ENCODE measurements at regions not wholly inside any gene's neighbourhood (a gene's known extent, or its start where the extent isn't known, plus 50 kb on each side); places are given as distances from the start of the nearest gene placed in this dataset.

GRCh38 chrX:110432091-110432905 lies 73.7 kb downstream of the RTL9 start:
- no peak for DNase-seq

DNA sequence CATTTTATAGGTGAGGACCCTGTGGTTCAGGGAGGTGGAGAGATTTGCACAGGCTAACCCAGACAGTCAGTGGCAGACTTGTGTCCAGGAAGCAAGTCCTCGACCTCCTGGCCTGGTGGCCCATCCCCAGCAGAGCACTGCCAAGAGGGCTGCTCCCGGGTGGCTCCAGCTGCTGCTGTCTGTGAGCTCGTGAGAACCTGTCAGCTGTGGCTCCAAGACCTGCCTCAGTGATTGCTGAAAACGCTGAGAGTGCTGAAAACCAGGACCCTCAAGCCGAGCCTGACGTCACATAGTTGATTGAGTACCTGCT lies 74.2 kb downstream of the RTL9 start:
- DNase-seq = no peak

- DNase-seq = no peak
Observed at GRCh38 chrX:110435196-110435595, 76.5 kb downstream of the RTL9 start.

DNA sequence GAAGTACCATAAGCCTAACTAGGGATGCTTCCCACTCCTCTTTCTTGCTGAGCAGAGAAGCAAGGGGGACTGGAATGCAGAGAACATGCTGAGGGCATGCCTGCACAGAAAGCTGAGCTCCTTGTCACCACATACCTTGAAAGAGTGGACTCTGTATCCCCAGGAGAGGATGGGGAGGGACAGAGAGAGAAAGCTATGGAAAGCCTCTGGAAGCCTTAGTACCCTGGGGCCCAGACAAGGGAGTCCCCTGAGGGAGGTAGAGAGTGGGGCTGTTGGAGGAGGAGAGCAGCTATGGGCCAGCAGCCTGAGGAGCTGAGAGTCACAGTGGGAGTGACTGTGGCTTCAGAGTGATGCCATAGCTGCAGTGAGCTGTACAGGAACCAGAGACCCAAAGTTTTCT lies 77.9 kb downstream of the RTL9 start:
- DNase-seq = no peak

- DNase-seq = no peak
Observed at GRCh38 chrX:110437686-110438085, 79.0 kb downstream of the RTL9 start.

DNA sequence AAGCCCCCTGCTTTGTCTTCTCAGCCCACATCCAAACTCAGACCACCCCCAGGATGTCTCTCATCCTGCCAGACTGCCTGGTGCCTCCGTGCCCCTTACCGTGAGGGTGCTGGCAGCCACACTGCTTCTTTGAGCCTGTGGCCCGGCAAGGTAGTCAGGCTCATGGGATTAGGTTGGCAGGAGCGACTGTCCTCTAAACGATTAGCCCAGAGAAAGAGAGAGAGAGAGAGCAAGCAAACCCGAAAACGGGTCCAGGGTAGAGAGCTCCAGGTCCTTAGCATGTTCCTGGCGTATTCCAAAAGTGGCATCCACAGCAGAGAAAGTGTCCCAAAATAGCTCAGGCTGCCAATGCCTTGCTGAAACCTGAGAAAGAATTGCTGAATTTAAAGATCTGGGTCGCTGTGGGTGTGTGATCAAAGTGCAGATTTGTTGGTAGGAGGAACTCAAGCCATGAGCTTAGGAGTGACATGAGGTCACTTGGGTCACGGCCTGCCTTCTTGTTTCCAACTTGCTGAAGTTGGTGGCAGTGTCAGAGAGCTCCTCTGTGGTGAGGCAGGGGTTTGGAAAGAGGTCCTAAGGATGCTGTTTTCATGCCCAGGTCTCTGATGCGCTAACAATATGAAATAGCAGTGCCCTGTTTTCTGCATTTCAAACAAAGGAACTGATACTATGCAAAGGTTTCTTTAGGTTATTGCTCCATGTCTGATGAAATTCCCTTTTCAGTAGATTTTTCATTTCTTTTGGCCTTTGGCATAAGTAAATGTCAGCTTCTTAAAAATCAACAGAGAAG lies 81.6 kb downstream of the RTL9 start:
- no peak for DNase-seq

DNA sequence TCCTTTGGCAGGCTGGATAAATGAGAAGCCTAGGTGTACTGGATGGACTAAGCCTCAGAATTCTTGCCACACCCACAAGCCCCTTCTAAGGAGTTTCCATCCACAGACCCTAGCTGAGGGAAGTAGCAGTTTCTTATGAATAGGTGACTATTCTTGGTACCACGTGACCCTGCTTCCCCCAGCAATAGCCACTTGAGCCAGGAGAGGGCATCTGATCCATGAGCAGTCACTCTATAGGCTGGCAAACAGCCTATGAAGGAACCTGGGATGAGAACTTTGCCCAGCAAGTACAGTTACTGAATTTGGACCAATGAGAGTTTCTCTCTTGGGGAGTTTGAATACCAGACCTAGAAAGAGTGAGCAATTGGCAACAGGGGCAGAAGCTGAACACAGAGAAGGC lies 84.0 kb downstream of the RTL9 start:
- peak; percentile 13 to 32 for DNase-seq

- no peak for DNase-seq
Observed at GRCh38 chrX:110444996-110445395, 86.3 kb downstream of the RTL9 start.

DNA sequence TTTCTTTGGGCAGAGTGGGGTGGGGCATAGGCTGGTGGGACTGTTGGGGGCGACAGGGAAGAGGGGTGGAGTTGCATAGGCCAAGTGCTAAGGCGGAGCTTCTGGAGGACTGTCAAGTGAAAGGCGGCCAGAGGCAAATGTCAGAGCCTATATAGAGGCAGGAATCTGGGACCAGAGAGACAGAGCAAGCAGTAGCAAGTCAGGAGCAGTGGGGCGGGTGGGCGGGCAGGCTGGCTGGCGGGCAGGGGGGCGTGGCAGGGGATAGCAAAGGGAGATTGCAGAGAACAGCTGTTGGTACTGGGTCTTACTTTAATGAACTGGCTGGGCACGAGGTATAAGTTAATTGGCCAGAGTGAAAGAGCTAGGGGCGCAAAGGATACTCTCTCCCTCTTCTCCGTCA lies 89.8 kb downstream of the RTL9 start:
- DNase-seq = no peak

- no peak for DNase-seq
Observed at GRCh38 chrX:110449312-110449711, 90.7 kb downstream of the RTL9 start.

- peak; percentile 37 to 46 for DNase-seq
Observed at GRCh38 chrX:110450050-110450449, 91.4 kb downstream of the RTL9 start.

DNA sequence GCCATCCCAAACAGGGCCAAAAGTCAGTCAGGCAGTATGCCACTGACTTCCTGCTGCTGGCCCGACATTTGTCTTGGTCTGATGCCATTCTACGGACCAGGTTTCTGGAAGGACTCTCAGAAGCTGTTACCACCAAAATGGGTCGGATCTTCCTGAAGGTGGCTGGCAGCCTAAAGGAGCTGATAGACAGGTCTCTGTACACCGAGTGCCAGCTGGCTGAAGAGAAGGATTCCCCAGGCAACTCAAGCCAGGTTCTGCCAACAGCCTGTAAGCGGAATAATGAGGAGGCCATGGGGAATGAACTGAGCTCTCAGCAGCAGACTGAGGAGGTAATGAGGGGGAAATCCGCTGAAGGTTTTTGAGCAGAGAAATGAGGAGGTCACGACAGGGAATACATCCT lies 95.7 kb downstream of the RTL9 start:
- DNase-seq = no peak

DNA sequence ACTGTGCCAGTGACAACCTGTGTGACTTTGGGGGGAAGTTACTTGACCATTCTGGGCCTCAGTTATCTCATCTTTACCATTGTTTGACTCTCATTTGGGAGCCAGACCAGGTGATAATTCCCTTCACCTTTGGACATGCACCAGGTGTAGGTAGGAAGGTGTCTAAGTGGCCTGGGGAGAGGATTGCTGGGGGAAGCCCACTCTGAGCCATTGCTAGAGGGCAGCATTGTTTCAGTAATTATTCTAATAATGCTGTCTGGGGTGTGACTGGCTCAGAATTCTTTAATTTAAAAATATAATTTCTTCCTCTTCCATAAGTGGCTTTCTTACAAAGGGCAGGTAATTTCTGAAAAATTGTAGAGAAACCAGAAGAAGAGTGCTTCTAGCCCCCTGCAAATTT lies 104.3 kb downstream of the RTL9 start:
- peak in 1 of 2 experiments; percentile 4 for DNase-seq

GRCh38 chrX:110466790-110467189 lies 108.1 kb downstream of the RTL9 start:
- DNase-seq = no peak

- DNase-seq = no peak
Observed at GRCh38 chrX:110472265-110472664, 113.6 kb downstream of the RTL9 start.

- no peak for DNase-seq
Observed at GRCh38 chrX:110477593-110478228, 119.1 kb downstream of the RTL9 start.

- no peak for DNase-seq
Observed at GRCh38 chrX:110491846-110492620, 133.4 kb downstream of the RTL9 start.

DNA sequence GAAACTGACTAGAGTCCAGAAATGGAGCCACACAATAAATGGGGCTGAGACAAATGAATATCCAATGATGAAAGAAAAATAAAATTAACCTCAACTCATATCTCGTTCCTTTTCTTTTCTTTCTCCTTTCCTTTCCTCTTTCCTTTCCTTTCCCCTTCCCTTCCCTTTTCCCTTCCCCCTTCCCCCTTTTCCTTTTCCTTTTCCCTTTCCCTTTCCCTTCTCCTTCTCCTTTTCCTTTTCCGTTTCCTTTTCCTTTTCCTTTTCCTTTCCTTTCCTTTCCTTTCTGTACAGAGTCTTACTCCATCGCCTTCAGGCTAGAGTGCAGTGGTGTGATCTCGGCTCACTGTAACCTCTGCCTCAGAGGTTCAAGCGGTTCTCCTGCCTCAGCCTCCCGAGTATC lies 146.3 kb downstream of the RTL9 start:
- DNase-seq = no peak

DNA sequence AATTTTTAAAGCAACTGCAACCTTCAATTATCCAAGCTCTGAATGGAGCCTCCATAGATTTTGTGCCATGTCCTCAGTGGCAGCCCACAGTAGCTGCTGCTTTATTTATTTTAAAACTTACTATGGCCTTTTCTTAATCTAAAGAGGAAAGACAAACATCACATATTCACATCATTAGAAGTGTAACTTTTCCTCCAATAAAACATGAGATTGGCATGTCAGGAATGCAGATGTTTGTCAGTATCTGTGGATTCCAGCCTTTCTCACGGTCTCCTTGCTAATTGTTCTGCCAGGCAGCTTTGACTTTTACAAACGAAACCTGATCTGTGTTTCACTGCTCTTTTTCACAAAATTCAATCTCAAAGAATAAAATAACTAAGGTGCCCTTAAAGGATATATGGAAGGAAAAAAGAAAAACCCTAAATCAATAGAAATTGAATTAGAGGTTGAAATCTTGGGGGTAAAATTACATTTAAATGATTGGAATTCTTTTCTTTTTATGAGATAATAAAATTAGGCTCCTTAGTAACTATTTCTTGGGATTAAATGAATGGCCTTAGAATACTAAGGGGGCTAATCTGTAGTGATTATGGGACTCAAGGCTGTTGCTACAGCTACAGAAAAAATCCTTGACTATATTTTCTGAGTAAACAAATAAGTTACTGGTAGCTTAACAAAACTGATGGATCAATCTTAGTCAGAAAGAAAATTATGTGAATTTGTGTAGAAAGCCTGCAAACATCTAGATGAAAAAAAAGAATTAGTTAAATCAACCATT lies 151.3 kb downstream of the RTL9 start:
- DNase-seq = no peak

DNA sequence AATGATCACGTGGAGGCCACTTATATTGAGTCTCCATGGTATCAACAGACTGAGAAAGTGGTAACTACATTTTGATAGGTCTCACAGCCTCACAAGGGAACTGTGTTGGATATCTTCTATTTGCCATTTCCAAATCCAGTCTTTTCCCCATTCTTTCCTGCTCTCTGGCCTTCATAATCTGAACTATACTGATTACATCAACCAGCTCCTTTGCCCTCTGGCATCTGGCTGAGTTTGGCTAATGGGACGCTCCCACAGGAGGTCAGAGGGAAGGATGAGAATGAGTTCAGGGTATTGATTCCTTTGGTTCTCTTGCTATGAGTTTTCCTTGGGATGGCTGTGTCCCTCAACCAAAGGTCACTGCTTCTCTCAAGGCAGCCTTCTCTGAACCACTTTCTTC lies 152.6 kb downstream of the RTL9 start:
- DNase-seq = no peak

DNA sequence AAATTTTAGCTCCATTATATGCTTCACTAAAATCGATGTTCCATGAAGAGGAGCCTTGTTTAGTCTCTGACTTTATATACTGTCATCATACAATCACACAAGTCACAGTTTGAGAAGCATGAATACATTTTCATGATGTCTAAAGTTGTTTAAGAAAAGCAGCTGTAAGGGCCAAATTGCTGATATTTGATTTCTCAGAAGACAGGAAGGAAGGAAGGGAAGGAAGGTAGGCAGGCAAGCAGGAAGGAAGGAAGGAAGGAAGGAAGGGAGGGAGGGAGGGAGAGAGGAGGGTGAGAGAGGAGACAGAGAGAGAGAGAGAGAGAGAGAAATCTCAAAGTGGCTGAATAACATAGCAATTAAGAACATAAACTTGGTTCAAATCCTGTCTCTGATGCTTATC lies 153.7 kb downstream of the RTL9 start:
- DNase-seq = no peak

- no peak for DNase-seq
Observed at GRCh38 chrX:110514509-110514908, 155.9 kb downstream of the RTL9 start.

Measured in Kasumi-1 (cell line).